GM15510 (cell line): ENCODE measurements at regions not wholly inside any gene's neighbourhood (a gene's known extent, or its start where the extent isn't known, plus 50 kb on each side); places are given as distances from the start of the nearest gene placed in this dataset.
A peak's percentile ranks its signal among the peaks of the same experiment; 100 is the strongest.

Experiments
- POLR2A ChIP-seq: IDR thresholded peaks from 3 replicates; pipeline ENCODE4 v1.6.1; 2011; ENCODE audit warnings: borderline replicate concordance; ENCODE audit not compliant: insufficient read length; ENCODE audit errors: extremely low read depth

DNA sequence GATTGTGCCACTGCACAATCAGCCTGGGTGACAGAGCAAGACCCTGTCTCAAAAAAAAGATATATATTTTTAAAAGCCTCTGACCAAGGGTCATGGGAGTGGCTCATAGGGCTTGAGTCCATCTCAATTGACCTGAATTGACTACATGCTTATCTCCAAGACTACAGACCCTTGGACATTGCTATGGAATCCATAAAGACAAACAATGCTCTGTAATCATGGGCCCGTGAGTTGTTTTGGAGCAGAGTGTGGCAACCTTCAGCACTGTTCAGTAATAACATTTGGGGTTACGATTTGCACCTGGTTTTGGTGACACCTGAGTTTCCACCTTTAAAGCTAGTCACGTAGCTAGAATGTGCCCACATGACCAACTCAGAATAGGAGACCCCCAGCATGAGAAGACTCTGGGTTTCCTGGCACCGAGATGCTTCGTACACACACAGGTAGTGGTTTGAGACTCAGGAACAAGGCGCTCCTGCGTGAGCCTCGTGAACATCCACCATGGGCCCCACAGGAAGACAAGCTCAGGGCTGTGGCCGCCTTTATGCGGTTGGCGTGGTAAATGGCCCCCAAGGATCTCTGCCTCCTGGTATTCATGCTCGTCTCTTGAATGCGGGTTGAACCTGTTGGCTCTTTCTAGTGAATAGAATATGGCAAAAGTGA, 66.6 kb upstream of the RPH3AL start:
- TF ChIP-seq POLR2A: no peak

DNA sequence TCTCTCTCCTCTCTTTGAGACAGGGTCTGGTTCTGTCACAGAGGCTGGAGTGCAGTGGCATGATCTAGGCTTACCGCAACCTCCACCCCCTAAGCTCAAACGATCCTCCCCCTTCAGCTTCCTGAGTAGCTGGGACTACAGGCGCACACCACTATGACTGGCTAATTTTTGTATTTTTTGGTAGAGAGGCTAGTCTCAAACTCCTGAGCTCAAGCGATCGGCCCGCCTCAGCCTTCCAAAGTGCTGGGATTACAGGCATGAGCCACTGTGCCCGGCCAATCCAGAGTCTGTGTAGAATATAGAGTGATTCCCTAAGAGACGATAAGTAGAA, 65.8 kb upstream of the RPH3AL start:
- no peak for TF ChIP-seq POLR2A

DNA sequence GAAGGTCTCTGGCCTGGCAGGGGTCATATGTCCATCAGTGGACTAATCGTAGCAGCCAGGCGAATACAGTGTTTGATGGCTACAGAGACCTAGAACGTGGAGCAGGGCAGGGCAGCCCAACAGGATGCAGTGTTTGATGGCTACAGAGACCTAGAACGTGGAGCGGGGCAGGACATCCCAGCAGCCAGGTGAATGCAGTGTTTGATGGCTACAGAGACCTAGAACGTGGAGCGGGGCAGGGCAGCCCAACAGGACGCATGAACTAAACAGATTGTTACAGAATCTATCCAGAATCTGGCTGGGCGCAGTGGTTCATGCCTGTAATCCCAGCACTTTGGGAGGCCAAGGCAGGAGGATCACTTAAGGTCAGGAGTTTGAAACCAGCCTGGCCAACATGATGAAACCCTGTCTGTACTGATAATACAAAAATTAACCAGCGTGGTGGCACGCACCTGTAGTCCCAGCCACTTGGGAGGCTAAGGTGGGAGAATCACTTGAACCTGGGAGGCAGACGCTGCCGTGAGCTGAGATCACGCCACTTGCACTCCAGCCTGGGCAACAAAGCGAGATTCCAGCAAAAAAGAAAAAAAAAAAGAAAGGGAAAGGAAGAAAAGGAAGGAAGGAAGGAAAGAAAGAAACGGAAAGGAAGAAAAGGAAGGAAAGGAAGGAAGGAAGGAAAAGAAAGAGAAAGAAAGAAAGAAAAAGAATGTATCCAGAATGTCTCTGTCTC, 65.2 kb upstream of the RPH3AL start:
- TF ChIP-seq POLR2A: no peak

DNA sequence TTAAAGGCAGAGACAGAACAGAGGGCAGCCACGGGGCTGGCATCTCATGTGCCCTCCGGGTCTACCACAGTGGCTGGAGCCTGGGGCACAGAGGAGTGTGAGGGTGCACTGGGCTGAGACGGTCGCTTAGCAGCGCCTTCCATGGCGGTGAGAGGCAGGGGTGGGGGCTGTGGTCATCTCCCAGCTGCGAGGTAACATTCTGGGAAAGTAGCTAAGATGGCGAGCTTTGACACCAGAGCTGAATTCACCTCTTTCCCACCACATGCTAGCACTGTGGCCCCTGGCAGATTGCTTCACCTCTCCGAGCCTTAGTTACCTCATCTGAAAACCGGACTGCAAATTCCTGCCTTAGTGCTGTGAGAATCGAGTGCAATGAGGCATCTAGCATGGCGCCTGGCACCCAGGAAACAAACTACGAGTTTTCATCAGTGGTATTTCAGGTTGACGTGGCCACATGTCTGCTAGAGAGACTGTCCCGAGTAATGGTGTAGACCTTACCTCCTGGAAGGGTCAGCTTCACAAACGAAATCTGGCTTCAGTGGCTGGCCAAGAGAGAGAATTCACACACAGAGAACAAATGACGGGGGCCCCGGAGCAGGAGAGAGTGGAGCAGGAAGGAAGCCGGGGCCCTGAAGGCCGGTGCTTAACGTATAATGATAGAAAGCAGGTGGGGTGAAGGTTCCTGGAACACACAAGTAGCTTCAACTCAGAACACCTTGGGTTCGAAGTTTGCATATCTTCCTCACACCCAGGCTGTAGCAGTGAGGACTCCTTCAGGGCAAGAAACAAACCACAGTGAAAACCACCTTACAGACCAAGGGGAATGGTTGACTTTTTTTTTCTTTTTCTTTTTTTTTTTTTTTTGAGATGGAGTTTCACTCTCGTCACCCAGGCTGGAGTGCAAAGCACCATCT, 63.9 kb upstream of the RPH3AL start:
- no peak for TF ChIP-seq POLR2A

GRCh38 chr17:413706-414380, 61.2 kb upstream of the RPH3AL start:
- no peak for TF ChIP-seq POLR2A

GRCh38 chr17:413016-413350, 60.4 kb upstream of the RPH3AL start:
- no peak for TF ChIP-seq POLR2A

GRCh38 chr17:412211-413015, 59.8 kb upstream of the RPH3AL start:
- no peak for TF ChIP-seq POLR2A

- no peak for TF ChIP-seq POLR2A
Observed at GRCh38 chr17:411421-412120, 59.0 kb upstream of the RPH3AL start.

GRCh38 chr17:410543-411401, 58.2 kb upstream of the RPH3AL start:
- no peak for TF ChIP-seq POLR2A

DNA sequence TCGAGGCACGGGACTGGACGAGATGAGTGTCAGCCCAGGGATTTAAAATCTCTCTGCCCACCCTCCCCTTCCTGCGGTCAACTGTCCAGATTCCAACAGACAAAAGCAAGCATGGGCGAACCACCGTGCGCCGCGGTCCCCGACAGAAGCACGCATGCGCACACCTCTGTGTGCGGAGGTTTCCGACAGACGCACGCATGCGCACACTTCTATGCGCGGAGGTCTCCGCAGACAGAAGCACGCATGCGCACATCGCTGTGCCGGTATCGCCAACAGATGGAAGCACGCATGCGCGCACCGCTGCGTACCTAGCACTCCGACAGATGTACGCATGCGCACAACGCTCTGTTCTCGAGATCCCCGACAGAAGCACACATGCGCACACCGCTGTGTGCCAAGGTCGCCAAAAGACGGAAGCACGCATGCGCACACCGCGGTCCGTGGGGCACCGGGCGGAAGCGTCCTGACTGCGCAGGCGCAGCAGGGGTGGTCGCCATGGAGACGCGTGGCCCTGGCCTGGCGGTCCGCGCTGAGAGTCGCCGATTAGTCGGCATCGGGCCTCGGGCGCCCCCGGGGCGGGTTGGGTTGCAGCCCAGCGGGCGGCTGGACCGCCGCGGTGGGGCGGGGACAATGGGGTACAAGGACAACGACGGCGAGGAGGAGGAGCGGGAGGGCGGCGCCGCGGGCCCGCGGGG, 57.4 kb upstream of the RPH3AL start:
- TF ChIP-seq POLR2A: peak; percentile 88

DNA sequence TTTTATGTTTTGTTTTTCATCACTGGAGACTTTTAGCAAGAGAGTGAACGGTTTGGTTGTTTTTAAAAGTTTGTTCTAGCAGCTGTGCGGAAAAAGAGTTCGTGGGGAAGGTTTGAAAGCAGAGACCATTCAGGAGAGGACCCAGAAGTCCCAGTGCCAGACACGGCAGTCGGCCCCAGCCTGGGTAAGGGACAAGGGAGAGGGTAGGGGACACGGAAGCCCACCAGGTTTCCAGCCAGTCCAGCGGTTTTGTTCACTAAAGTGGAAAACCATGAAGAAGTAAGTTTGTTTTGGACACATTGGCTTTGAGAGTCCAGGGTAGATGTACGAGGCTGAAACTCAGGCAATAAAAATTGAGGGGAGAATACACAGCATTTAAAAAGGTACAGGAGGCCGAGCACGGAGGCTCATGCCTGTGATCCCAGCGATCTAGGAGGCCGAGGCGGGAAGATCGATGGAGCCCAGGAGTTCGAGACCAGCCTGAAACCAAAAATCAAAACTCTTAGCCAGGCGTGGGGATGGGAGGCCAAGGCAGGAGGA, 56.8 kb upstream of the RPH3AL start:
- TF ChIP-seq POLR2A: no peak

- no peak for TF ChIP-seq POLR2A
Observed at GRCh38 chr17:404703-405102, 52.1 kb upstream of the RPH3AL start.
